ENCODE measurements at regions not wholly inside any gene's neighbourhood (a gene's known extent, or its start where the extent isn't known, plus 50 kb on each side); places are given as distances from the start of the nearest gene placed in this dataset.

GRCh38 chr7:65250216-65250615 is 123.4 kb upstream of the ZNF92 start:
- Histone ChIP-seq H2BK5ac (ENCODE audit: low read depth, low read length, poor library complexity) (no peak overlapping the region), H3K9ac (ENCODE audit: low read length) (no peak overlapping the region), H2AFZ (ENCODE audit: insufficient read depth, low read length, poor library complexity) (no peak overlapping the region), H3K14ac (ENCODE audit: low read length) (no peak overlapping the region), H3K23ac (ENCODE audit: low read length) (no peak overlapping the region), H3K27ac (ENCODE audit: low read depth, low read length) (no peak overlapping the region), H3K4me2 (ENCODE audit: low read length) (no peak overlapping the region), H3K4me1 (ENCODE audit: control insufficient read depth in 1 of 2, insufficient read depth in 2 of 2, low read length in 2 of 2) (peaks cover 4% of the 10 kb centered on the region in 2 experiments), H3K79me1 (ENCODE audit: low read length) (peaks cover 7% of the 10 kb centered on the region), H3K4me3 (ENCODE audit: low read depth, low read length) (no peak overlapping the region), H3K79me2 (ENCODE audit: control insufficient read depth, insufficient read depth, low read length, poor library complexity) (peaks cover 5% of the 10 kb centered on the region), H4K91ac (ENCODE audit: low read depth, low read length) (no peak overlapping the region), H3K4ac (ENCODE audit: low read depth, low read length) (no peak overlapping the region), H3K27me3 (ENCODE audit: insufficient read depth, low read length) (no peaks in the 10 kb centered on the region), H4K12ac (ENCODE audit: low read depth, low read length) (no peak overlapping the region), H3K18ac (ENCODE audit: low read length) (no peak overlapping the region), H2AK5ac (ENCODE audit: low read length) (no peak overlapping the region), H2BK120ac (ENCODE audit: insufficient read depth, low read length, poor library complexity) (no peak overlapping the region), H3K9me3 (ENCODE audit: insufficient read depth, low read depth, low read length) (no peaks in the 10 kb centered on the region), H3K36me3 (ENCODE audit: control insufficient read depth in 1 of 2, insufficient read depth in 2 of 2, low read length in 2 of 2) (no peaks in the 10 kb centered on the region), H4K8ac (ENCODE audit: low read depth, low read length) (no peak overlapping the region), H2BK12ac (ENCODE audit: low read length) (no peak overlapping the region)
- DNase-seq, result no peak
- no CpG with 5 or more reads among the region's 3 CpGs for WGBS (ENCODE audit: extremely low coverage, insufficient coverage, insufficient read length)

- Histone ChIP-seq H3K9ac (ENCODE audit: low read length) (no peak overlapping the region), H3K18ac (ENCODE audit: low read length) (no peak overlapping the region), H3K4ac (ENCODE audit: low read depth, low read length) (no peak overlapping the region), H2AK5ac (ENCODE audit: low read length) (no peak overlapping the region), H3K14ac (ENCODE audit: low read length) (no peak overlapping the region), H2AFZ (ENCODE audit: insufficient read depth, low read length, poor library complexity) (no peak overlapping the region), H4K91ac (ENCODE audit: low read depth, low read length) (no peak overlapping the region), H4K12ac (ENCODE audit: low read depth, low read length) (no peak overlapping the region), H3K4me1 (ENCODE audit: control insufficient read depth in 1 of 2, insufficient read depth in 2 of 2, low read length in 2 of 2) (peaks cover 4% of the 10 kb centered on the region in 2 experiments), H4K8ac (ENCODE audit: low read depth, low read length) (no peak overlapping the region), H2BK5ac (ENCODE audit: low read depth, low read length, poor library complexity) (no peak overlapping the region), H2BK12ac (ENCODE audit: low read length) (no peak overlapping the region), H3K23ac (ENCODE audit: low read length) (no peak overlapping the region), H2BK120ac (ENCODE audit: insufficient read depth, low read length, poor library complexity) (no peak overlapping the region), H3K79me1 (ENCODE audit: low read length) (peaks cover 7% of the 10 kb centered on the region), H3K9me3 (ENCODE audit: insufficient read depth, low read depth, low read length) (no peaks in the 10 kb centered on the region), H3K4me3 (ENCODE audit: low read depth, low read length) (no peak overlapping the region), H3K27me3 (ENCODE audit: insufficient read depth, low read length) (no peaks in the 10 kb centered on the region), H3K79me2 (ENCODE audit: control insufficient read depth, insufficient read depth, low read length, poor library complexity) (peaks cover 5% of the 10 kb centered on the region), H3K4me2 (ENCODE audit: low read length) (no peak overlapping the region), H3K27ac (ENCODE audit: low read depth, low read length) (no peak overlapping the region), H3K36me3 (ENCODE audit: control insufficient read depth in 1 of 2, insufficient read depth in 2 of 2, low read length in 2 of 2) (no peaks in the 10 kb centered on the region)
- WGBS (ENCODE audit: extremely low coverage, insufficient coverage, insufficient read length), result no CpG with 5 or more reads among the region's 5 CpGs
- DNase-seq, result no peak
Observed at GRCh38 chr7:65247491-65247890, 126.2 kb upstream of the ZNF92 start.

DNA sequence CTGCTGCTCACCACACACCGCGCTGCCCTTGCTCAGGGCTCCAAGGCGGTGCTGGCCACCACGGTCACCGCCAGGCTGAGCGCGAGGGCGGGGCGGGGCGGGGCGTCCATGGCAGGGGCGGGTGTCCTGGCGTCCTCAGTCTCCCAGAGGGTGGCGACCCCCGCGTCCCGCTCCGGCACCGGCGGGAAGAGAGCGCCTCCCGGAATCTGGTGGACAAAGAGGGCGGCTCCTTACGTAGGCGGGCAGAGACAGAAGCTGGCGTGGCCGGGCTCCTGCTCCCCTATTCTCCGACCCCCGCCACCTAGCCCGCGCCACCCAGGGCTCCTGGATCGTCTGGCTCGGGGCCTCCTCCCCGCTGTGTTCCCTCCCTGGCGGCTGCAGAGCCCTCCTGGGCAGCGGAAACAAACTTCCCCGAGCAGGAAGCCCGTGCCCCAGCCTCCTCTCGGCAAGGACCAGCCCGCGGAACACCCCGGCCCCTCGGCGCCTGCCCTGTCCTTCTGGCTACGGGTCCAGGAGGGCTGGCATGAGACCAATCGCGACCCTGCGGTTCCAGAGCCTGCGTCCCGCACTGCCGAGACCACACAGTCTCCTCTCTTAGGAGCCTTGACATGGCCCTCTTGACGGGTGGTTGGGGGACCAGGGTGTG is 133.8 kb upstream of the ZNF92 start:
- H2AFZ ChIP-seq (ENCODE audit: insufficient read depth, low read length, poor library complexity), result peak overlapping the region; percentile 50
- no peaks in the 10 kb centered on the region for H3K79me2 ChIP-seq (ENCODE audit: control insufficient read depth, insufficient read depth, low read length, poor library complexity)
- no peak overlapping the region for H2BK12ac ChIP-seq (ENCODE audit: low read length)
- peak overlapping the region; percentile 74 for H3K4me3 ChIP-seq (ENCODE audit: low read depth, low read length)
- H3K79me1 ChIP-seq (ENCODE audit: low read length), result peaks cover 2% of the 10 kb centered on the region
- peak in 1 of 2 donors; percentile 35 for DNase-seq
- peaks cover 0 to 3% of the 10 kb centered on the region in 2 experiments for H3K4me1 ChIP-seq (ENCODE audit: control insufficient read depth in 1 of 2, insufficient read depth in 2 of 2, low read length in 2 of 2)
- H3K23ac ChIP-seq (ENCODE audit: low read length), result no peak overlapping the region
- no peaks in the 10 kb centered on the region for H3K36me3 ChIP-seq (ENCODE audit: control insufficient read depth in 1 of 2, insufficient read depth in 2 of 2, low read length in 2 of 2)
- H4K8ac ChIP-seq (ENCODE audit: low read depth, low read length), result peak overlapping the region; percentile 76
- no peak overlapping the region for H2AK5ac ChIP-seq (ENCODE audit: low read length)
- H4K91ac ChIP-seq (ENCODE audit: low read depth, low read length), result no peak overlapping the region
- no peak overlapping the region for H4K12ac ChIP-seq (ENCODE audit: low read depth, low read length)
- peak overlapping the region; percentile 30 for H3K9ac ChIP-seq (ENCODE audit: low read length)
- H3K18ac ChIP-seq (ENCODE audit: low read length), result no peak overlapping the region
- H2BK5ac ChIP-seq (ENCODE audit: low read depth, low read length, poor library complexity), result no peak overlapping the region
- WGBS (ENCODE audit: extremely low coverage, insufficient coverage, insufficient read length), result no CpG with 5 or more reads among the region's 52 CpGs
- peak overlapping the region; percentile 87 for H3K4me2 ChIP-seq (ENCODE audit: low read length)
- no peaks in the 10 kb centered on the region for H3K27me3 ChIP-seq (ENCODE audit: insufficient read depth, low read length)
- peak overlapping the region; percentile 33 for H3K14ac ChIP-seq (ENCODE audit: low read length)
- no peak overlapping the region for H3K27ac ChIP-seq (ENCODE audit: low read depth, low read length)
- no peak overlapping the region for H2BK120ac ChIP-seq (ENCODE audit: insufficient read depth, low read length, poor library complexity)
- no peak overlapping the region for H3K4ac ChIP-seq (ENCODE audit: low read depth, low read length)
- H3K9me3 ChIP-seq (ENCODE audit: insufficient read depth, low read depth, low read length), result peaks cover 4% of the 10 kb centered on the region

DNA sequence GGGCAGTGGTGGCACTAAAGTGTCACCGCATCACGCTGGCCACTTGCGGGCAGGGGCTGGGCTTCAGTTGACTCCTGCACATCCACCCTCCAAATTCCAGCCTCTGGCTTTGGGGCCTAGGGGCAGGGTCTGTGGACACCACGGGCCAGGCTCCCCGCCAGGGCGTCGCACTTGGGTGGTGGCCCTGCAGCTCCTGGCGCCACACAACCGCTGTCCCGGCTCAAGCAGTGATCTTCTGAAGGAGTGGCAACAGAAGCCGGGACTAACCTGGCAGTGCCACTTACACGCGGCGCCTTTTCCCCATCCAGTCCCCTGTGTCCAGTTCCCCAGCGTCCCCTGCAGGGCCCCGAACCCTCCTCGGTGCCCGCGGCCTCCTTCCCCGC is 134.3 kb upstream of the ZNF92 start:
- no peak for DNase-seq
- Histone ChIP-seq H3K4ac (ENCODE audit: low read depth, low read length) (no peak overlapping the region), H3K27me3 (ENCODE audit: insufficient read depth, low read length) (no peaks in the 10 kb centered on the region), H2BK5ac (ENCODE audit: low read depth, low read length, poor library complexity) (no peak overlapping the region), H3K4me3 (ENCODE audit: low read depth, low read length) (no peak overlapping the region), H3K14ac (ENCODE audit: low read length) (no peak overlapping the region), H2BK12ac (ENCODE audit: low read length) (no peak overlapping the region), H3K79me2 (ENCODE audit: control insufficient read depth, insufficient read depth, low read length, poor library complexity) (no peaks in the 10 kb centered on the region), H3K79me1 (ENCODE audit: low read length) (peaks cover 2% of the 10 kb centered on the region), H4K12ac (ENCODE audit: low read depth, low read length) (no peak overlapping the region), H3K23ac (ENCODE audit: low read length) (no peak overlapping the region), H2AFZ (ENCODE audit: insufficient read depth, low read length, poor library complexity) (no peak overlapping the region), H3K36me3 (ENCODE audit: control insufficient read depth in 1 of 2, insufficient read depth in 2 of 2, low read length in 2 of 2) (no peaks in the 10 kb centered on the region), H2BK120ac (ENCODE audit: insufficient read depth, low read length, poor library complexity) (no peak overlapping the region), H3K9me3 (ENCODE audit: insufficient read depth, low read depth, low read length) (peaks cover 4% of the 10 kb centered on the region), H3K4me2 (ENCODE audit: low read length) (peak overlapping the region; percentile 87), H3K9ac (ENCODE audit: low read length) (no peak overlapping the region), H3K18ac (ENCODE audit: low read length) (no peak overlapping the region), H4K91ac (ENCODE audit: low read depth, low read length) (no peak overlapping the region), H4K8ac (ENCODE audit: low read depth, low read length) (no peak overlapping the region), H3K27ac (ENCODE audit: low read depth, low read length) (no peak overlapping the region), H2AK5ac (ENCODE audit: low read length) (no peak overlapping the region), H3K4me1 (ENCODE audit: control insufficient read depth in 1 of 2, insufficient read depth in 2 of 2, low read length in 2 of 2) (peaks cover 0 to 3% of the 10 kb centered on the region in 2 experiments)
- WGBS (ENCODE audit: extremely low coverage, insufficient coverage, insufficient read length), result no CpG with 5 or more reads among the region's 20 CpGs

All from trophoblast cell (in vitro differentiated cells and primary cell).